HL-60 (cell line): ENCODE measurements at regions not wholly inside any gene's neighbourhood (a gene's known extent, or its start where the extent isn't known, plus 50 kb on each side); places are given as distances from the start of the nearest gene placed in this dataset.

ENCODE experiments used
- GABPA ChIP-seq: IDR thresholded peaks from 2 replicates; pipeline ENCODE4 v1.6.1; 2012; ENCODE audit warnings: low read depth
- POLR2AphosphoS5 ChIP-seq: IDR thresholded peaks from 2 replicates; pipeline ENCODE4 v1.6.1; 2012; ENCODE audit warnings: low read depth
- TF ChIP-seq, protein P1 (sequence below): IDR thresholded peaks from one replicate; pipeline ENCODE4 v1.5.1; 2011; ENCODE audit warnings: low read length, control low read depth, inconsistent platforms; ENCODE audit not compliant: insufficient read depth

DNA sequence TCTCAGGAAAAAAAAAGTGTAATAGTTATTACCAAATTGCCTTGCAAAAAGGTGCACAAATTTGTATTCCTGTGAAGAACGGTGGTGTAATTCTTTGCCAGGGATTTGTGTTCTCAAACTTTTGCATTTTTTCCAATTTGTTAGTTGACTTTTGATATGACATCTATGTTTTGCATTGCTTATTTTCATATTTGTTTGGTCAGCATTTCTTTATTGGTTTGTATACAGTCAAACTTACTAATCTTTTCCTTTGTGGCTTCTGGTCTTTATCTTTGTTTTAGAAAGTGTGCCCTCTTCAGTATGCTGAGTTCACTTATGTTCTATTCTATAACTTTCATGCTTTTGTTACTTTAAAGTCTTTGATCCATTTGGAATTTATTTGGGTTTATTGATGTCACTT is 226.2 kb upstream of the ZFHX3 start:
- TF ChIP-seq, protein P1, sequence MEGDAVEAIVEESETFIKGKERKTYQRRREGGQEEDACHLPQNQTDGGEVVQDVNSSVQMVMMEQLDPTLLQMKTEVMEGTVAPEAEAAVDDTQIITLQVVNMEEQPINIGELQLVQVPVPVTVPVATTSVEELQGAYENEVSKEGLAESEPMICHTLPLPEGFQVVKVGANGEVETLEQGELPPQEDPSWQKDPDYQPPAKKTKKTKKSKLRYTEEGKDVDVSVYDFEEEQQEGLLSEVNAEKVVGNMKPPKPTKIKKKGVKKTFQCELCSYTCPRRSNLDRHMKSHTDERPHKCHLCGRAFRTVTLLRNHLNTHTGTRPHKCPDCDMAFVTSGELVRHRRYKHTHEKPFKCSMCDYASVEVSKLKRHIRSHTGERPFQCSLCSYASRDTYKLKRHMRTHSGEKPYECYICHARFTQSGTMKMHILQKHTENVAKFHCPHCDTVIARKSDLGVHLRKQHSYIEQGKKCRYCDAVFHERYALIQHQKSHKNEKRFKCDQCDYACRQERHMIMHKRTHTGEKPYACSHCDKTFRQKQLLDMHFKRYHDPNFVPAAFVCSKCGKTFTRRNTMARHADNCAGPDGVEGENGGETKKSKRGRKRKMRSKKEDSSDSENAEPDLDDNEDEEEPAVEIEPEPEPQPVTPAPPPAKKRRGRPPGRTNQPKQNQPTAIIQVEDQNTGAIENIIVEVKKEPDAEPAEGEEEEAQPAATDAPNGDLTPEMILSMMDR, result no peak
- TF ChIP-seq POLR2AphosphoS5 (no peak), GABPA (no peak)
